Left renal pelvis (tissue), 4 donors: ENCODE measurements at regions not wholly inside any gene's neighbourhood (a gene's known extent, or its start where the extent isn't known, plus 50 kb on each side); places are given as distances from the start of the nearest gene placed in this dataset.

ENCODE experiments used
- DNase-seq, 4 donors: peaks; one replicate each; pipeline ENCODE4 v3.0.0-alpha.2; 2013; ENCODE audit warnings: low read depth in 4 of 4, low spot score in 3 of 4

GRCh38 chr11:109249597-109249996 is 172.4 kb upstream of the C11orf87 start:
- DNase-seq: no peak

GRCh38 chr11:109251230-109251629 is 170.8 kb upstream of the C11orf87 start:
- DNase-seq: no peak

GRCh38 chr11:109264128-109264527 is 157.9 kb upstream of the C11orf87 start:
- DNase-seq: no peak

GRCh38 chr11:109267293-109268095 is 154.5 kb upstream of the C11orf87 start:
- no peak for DNase-seq

GRCh38 chr11:109275931-109276330 is 146.1 kb upstream of the C11orf87 start:
- no peak for DNase-seq

GRCh38 chr11:109285465-109285864 is 136.5 kb upstream of the C11orf87 start:
- DNase-seq: no peak

- DNase-seq: no peak
Measured at GRCh38 chr11:109291553-109291952, 130.4 kb upstream of the C11orf87 start.

GRCh38 chr11:109298865-109299264 is 123.1 kb upstream of the C11orf87 start:
- no peak for DNase-seq

GRCh38 chr11:109300211-109300610 is 121.8 kb upstream of the C11orf87 start:
- no peak for DNase-seq

GRCh38 chr11:109302591-109303334 is 119.2 kb upstream of the C11orf87 start:
- DNase-seq: no peak

- DNase-seq: no peak
Measured at GRCh38 chr11:109303342-109303741, 118.6 kb upstream of the C11orf87 start.

- DNase-seq: no peak
Measured at GRCh38 chr11:109304159-109304558, 117.8 kb upstream of the C11orf87 start.

- no peak for DNase-seq
Measured at GRCh38 chr11:109305009-109305408, 117.0 kb upstream of the C11orf87 start.

- no peak for DNase-seq
Measured at GRCh38 chr11:109306322-109306721, 115.7 kb upstream of the C11orf87 start.

- DNase-seq: no peak
Measured at GRCh38 chr11:109307366-109307765, 114.6 kb upstream of the C11orf87 start.

GRCh38 chr11:109308551-109308950 is 113.4 kb upstream of the C11orf87 start:
- DNase-seq: no peak

GRCh38 chr11:109309153-109309552 is 112.8 kb upstream of the C11orf87 start:
- DNase-seq: no peak

GRCh38 chr11:109317726-109318125 is 104.3 kb upstream of the C11orf87 start:
- no peak for DNase-seq

- no peak for DNase-seq
Measured at GRCh38 chr11:109320595-109320994, 101.4 kb upstream of the C11orf87 start.

- no peak for DNase-seq
Measured at GRCh38 chr11:109326781-109327180, 95.2 kb upstream of the C11orf87 start.

- DNase-seq: no peak
Measured at GRCh38 chr11:109329716-109330115, 92.3 kb upstream of the C11orf87 start.

- no peak for DNase-seq
Measured at GRCh38 chr11:109338131-109338530, 83.9 kb upstream of the C11orf87 start.
